ENCODE measurements at regions not wholly inside any gene's neighbourhood (a gene's known extent, or its start where the extent isn't known, plus 50 kb on each side); places are given as distances from the start of the nearest gene placed in this dataset.

DNA sequence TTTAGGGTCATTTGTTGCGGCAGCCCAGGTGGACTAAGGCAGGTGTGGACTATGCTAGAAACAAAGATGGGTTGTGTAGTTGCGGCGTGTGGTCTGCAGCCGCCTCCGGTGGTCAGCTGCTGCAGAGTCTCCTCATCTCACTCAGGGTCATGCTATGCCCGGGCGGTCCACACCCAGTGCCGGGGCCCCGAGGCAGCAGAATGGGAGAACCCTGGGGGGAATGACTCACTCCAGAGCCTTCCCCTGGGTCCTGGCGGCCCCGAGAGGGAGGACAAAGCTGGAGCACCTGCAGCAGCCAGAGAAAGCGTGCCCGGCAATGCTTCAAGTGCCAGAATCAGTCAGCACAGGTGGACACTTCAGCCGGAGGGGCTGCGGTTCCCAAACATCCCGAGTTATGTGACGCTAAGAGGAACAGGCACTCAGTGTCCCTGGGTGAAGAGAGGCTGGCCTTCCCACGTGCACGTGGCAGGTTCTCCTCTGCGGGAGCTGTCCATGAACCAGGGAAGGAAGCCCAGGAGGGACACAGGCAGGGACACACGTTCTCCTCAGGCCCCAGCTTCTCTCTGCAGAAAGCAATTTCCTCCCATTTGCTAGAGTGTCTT is 289.6 kb upstream of the B3GAT1 start:
- no peak for DNase-seq (ENCODE audit: extremely low read depth, low read depth)
- TF ChIP-seq CTCF (IDR thresholded peaks at IDR 0.05; ENCODE audit: low read depth, low read length) = no peak

DNA sequence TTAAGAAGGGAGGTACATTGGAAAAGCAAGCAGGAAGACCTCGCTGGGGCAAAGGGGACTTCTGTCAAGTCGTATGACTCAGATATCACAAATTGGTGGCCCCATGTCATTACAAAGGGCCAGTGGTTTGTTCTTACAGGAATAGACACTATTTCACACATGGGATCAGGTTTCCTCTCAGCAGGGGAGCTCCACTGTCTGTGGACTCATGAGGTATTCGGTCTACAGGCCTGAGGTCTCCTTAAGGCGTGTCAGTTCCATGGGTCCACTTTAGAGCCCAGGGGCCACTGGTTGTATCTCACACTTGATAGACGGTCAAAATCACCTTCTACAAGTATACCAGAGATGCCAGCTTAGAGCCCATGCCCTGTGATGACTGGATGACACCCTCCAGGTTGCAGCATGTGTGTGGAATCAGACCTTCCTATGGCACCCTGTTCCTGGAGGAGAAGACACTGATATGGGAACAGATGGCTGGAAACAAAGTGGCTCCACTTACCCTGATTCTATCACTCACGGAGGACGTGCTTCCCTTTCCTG is 288.1 kb upstream of the B3GAT1 start:
- DNase-seq (ENCODE audit: extremely low read depth, low read depth) = no peak
- no peak for TF ChIP-seq CTCF (IDR thresholded peaks at IDR 0.05; ENCODE audit: low read depth, low read length)

DNA sequence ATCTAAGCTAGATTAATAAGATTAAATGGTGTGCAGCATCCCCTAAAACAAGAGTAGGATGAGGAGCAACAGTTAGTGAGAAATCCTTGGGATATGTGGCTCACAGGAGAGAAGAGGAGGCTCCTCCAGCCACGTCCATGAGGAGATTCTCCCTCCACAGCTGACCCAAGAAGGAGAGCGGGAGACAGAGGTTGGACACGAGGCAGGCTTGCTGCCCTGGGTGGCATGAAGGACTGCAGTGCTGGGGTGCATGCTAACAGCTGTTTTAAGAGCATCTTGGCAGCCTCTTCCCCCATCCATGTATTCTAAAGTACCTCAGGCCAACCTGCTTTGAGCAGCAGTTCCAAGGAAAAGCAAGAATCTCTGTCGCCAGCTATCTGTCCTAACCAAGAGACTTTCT is 284.4 kb upstream of the B3GAT1 start:
- DNase-seq (ENCODE audit: extremely low read depth, low read depth) = no peak
- no peak for TF ChIP-seq CTCF (IDR thresholded peaks at IDR 0.05; ENCODE audit: low read depth, low read length)

- no peak for DNase-seq (ENCODE audit: extremely low read depth, low read depth)
- no peak for TF ChIP-seq CTCF (IDR thresholded peaks at IDR 0.05; ENCODE audit: low read depth, low read length)
These were observed 279.9 kb upstream of the B3GAT1 start for GRCh38 chr11:134691985-134692384.

- DNase-seq (ENCODE audit: extremely low read depth, low read depth) = no peak
- no peak for TF ChIP-seq CTCF (IDR thresholded peaks at IDR 0.05; ENCODE audit: low read depth, low read length)
These were observed 279.3 kb upstream of the B3GAT1 start for GRCh38 chr11:134691295-134691873.

DNA sequence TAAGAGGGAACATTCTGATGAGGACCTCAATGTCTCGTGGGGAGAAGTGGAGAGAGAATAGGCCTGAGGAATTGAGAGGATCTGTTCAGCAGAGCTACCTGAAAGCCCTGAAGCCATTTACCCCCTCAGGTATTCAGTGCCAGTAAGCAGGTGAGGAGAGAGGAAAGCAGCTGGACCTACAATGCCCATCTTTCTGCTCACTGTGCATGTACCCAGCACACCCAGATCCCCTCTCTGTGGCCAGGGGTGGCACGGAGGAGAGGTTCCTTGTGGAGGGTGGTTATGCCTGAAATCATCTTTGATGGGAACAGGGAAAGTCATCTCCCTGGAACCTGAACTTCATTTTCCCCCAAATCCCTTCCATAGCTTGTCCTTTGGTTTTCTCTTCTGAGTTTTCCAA is 277.8 kb upstream of the B3GAT1 start:
- no peak for TF ChIP-seq CTCF (IDR thresholded peaks at IDR 0.05; ENCODE audit: low read depth, low read length)
- no peak for DNase-seq (ENCODE audit: extremely low read depth, low read depth)

DNA sequence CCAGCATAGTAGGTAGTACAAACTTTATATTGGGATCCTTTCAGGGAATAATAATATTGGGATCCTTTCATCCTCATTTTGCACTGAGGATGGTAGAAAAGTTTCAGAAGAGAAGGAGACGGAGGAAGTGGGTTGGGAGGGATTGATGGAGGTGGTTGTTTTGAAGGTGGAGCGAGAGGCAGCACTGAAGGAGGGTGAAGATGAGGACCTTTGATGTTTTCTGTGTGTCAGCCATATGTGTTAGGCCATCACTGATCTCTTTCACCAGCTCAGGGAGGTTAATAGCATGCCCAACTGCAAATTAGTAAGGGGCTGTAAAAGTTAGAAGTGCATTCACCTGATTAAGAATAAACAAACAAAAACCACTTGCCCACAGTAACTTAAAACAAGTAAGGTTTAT is 275.5 kb upstream of the B3GAT1 start:
- no peak for DNase-seq (ENCODE audit: extremely low read depth, low read depth)
- no peak for TF ChIP-seq CTCF (IDR thresholded peaks at IDR 0.05; ENCODE audit: low read depth, low read length)
